Adipocyte (in vitro differentiated cells): ENCODE measurements at regions not wholly inside any gene's neighbourhood (a gene's known extent, or its start where the extent isn't known, plus 50 kb on each side); places are given as distances from the start of the nearest gene placed in this dataset.

Experiments used
- DNase-seq: peaks from one replicate; pipeline ENCODE4 v3.0.0-alpha.2; 2015; ENCODE audit warnings: low read depth
- H3K27me3 ChIP-seq: replicated peaks from 2 replicates; pipeline ENCODE4 v1.7.0; 2013; ENCODE audit warnings: mild to moderate bottlenecking, low read length, moderate library complexity; ENCODE audit not compliant: control insufficient read depth, insufficient read depth
- H3K36me3 ChIP-seq: 2 replicates; pipeline ENCODE4 v1.7.0; 2013; ENCODE audit warnings: low read length, mild to moderate bottlenecking, moderate library complexity; ENCODE audit not compliant: control insufficient read depth, insufficient read depth, severe bottlenecking
- H3K4me1 ChIP-seq: 2 replicates; pipeline ENCODE4 v1.7.0; 2013; ENCODE audit warnings: mild to moderate bottlenecking, low read length, moderate library complexity; ENCODE audit not compliant: control insufficient read depth, insufficient read depth
- H3K4me3 ChIP-seq: 2 replicates; pipeline ENCODE4 v1.7.0; 2013; ENCODE audit warnings: mild to moderate bottlenecking, low read length, moderate library complexity
- H3K9ac ChIP-seq: 2 replicates; pipeline ENCODE4 v1.7.0; 2013; ENCODE audit warnings: mild to moderate bottlenecking, low read length, moderate library complexity
- H3K9me3 ChIP-seq: 2 replicates; pipeline ENCODE4 v1.7.0; 2013; ENCODE audit warnings: mild to moderate bottlenecking, low read length, moderate library complexity; ENCODE audit not compliant: control insufficient read depth

GRCh38 chr11:30089921-30090320, 73.1 kb upstream of the KCNA4 start:
- Histone ChIP-seq H3K4me3 (no peak overlapping the region), H3K9me3 (no peaks in the 10 kb centered on the region), H3K27me3 (no peaks in the 10 kb centered on the region), H3K4me1 (no peaks in the 10 kb centered on the region), H3K36me3 (no peaks in the 10 kb centered on the region), H3K9ac (no peak overlapping the region)
- no peak for DNase-seq

- no peak overlapping the region for H3K9ac ChIP-seq
- no peaks in the 10 kb centered on the region for H3K27me3 ChIP-seq
- H3K36me3 ChIP-seq, result no peaks in the 10 kb centered on the region
- DNase-seq, result no peak
- no peaks in the 10 kb centered on the region for H3K9me3 ChIP-seq
- no peak overlapping the region for H3K4me3 ChIP-seq
- no peaks in the 10 kb centered on the region for H3K4me1 ChIP-seq
Measured at GRCh38 chr11:30091246-30091645, 74.4 kb upstream of the KCNA4 start.

GRCh38 chr11:30091737-30092136, 74.9 kb upstream of the KCNA4 start:
- H3K4me3 ChIP-seq, result no peak overlapping the region
- no peaks in the 10 kb centered on the region for H3K36me3 ChIP-seq
- H3K9me3 ChIP-seq, result no peaks in the 10 kb centered on the region
- H3K4me1 ChIP-seq, result no peaks in the 10 kb centered on the region
- H3K27me3 ChIP-seq, result no peaks in the 10 kb centered on the region
- no peak overlapping the region for H3K9ac ChIP-seq
- no peak for DNase-seq

- H3K4me1 ChIP-seq, result no peaks in the 10 kb centered on the region
- no peaks in the 10 kb centered on the region for H3K9me3 ChIP-seq
- no peak for DNase-seq
- no peaks in the 10 kb centered on the region for H3K27me3 ChIP-seq
- no peak overlapping the region for H3K4me3 ChIP-seq
- no peak overlapping the region for H3K9ac ChIP-seq
- H3K36me3 ChIP-seq, result no peaks in the 10 kb centered on the region
Measured at GRCh38 chr11:30092518-30092917, 75.7 kb upstream of the KCNA4 start.

- Histone ChIP-seq H3K4me3 (no peak overlapping the region), H3K27me3 (no peaks in the 10 kb centered on the region), H3K9me3 (peaks cover 11% of the 10 kb centered on the region), H3K36me3 (no peaks in the 10 kb centered on the region), H3K4me1 (no peaks in the 10 kb centered on the region), H3K9ac (no peak overlapping the region)
- no peak for DNase-seq
Measured at GRCh38 chr11:30100495-30100894, 83.7 kb upstream of the KCNA4 start.

GRCh38 chr11:30106222-30107181, 89.7 kb upstream of the KCNA4 start:
- Histone ChIP-seq H3K9me3 (peaks cover 6% of the 10 kb centered on the region), H3K4me1 (peaks cover 12% of the 10 kb centered on the region), H3K4me3 (no peak overlapping the region), H3K36me3 (no peaks in the 10 kb centered on the region), H3K27me3 (no peaks in the 10 kb centered on the region), H3K9ac (no peak overlapping the region)
- no peak for DNase-seq

- Histone ChIP-seq H3K4me1 (peaks cover 12% of the 10 kb centered on the region), H3K9ac (no peak overlapping the region), H3K27me3 (no peaks in the 10 kb centered on the region), H3K36me3 (no peaks in the 10 kb centered on the region), H3K9me3 (no peaks in the 10 kb centered on the region), H3K4me3 (no peak overlapping the region)
- DNase-seq, result peak; percentile 90
Measured at GRCh38 chr11:30107899-30108298, 91.1 kb upstream of the KCNA4 start.

GRCh38 chr11:30109774-30110173, 92.9 kb upstream of the KCNA4 start:
- H3K27me3 ChIP-seq, result no peaks in the 10 kb centered on the region
- no peaks in the 10 kb centered on the region for H3K36me3 ChIP-seq
- no peak for DNase-seq
- peaks cover 12% of the 10 kb centered on the region for H3K4me1 ChIP-seq
- no peak overlapping the region for H3K9ac ChIP-seq
- no peaks in the 10 kb centered on the region for H3K9me3 ChIP-seq
- no peak overlapping the region for H3K4me3 ChIP-seq

GRCh38 chr11:30110691-30111090, 93.9 kb upstream of the KCNA4 start:
- Histone ChIP-seq H3K27me3 (no peaks in the 10 kb centered on the region), H3K36me3 (no peaks in the 10 kb centered on the region), H3K4me3 (no peak overlapping the region), H3K9me3 (no peaks in the 10 kb centered on the region), H3K4me1 (peaks cover 12% of the 10 kb centered on the region), H3K9ac (no peak overlapping the region)
- no peak for DNase-seq

GRCh38 chr11:30111786-30112185, 95.0 kb upstream of the KCNA4 start:
- Histone ChIP-seq H3K9me3 (no peaks in the 10 kb centered on the region), H3K4me3 (no peak overlapping the region), H3K4me1 (peaks cover 12% of the 10 kb centered on the region), H3K36me3 (no peaks in the 10 kb centered on the region), H3K9ac (no peak overlapping the region), H3K27me3 (no peaks in the 10 kb centered on the region)
- no peak for DNase-seq

- H3K27me3 ChIP-seq, result no peaks in the 10 kb centered on the region
- DNase-seq, result no peak
- no peak overlapping the region for H3K4me3 ChIP-seq
- H3K36me3 ChIP-seq, result no peaks in the 10 kb centered on the region
- peaks cover 1% of the 10 kb centered on the region for H3K4me1 ChIP-seq
- H3K9ac ChIP-seq, result no peak overlapping the region
- no peaks in the 10 kb centered on the region for H3K9me3 ChIP-seq
Measured at GRCh38 chr11:30113326-30113898, 96.6 kb upstream of the KCNA4 start.
